OCI-LY7 (cell line): ENCODE measurements at regions not wholly inside any gene's neighbourhood (a gene's known extent, or its start where the extent isn't known, plus 50 kb on each side); places are given as distances from the start of the nearest gene placed in this dataset.

Experiments
- EZH2phosphoT487 ChIP-seq: fragments of 200-600 bp; sonication (generic); IDR thresholded peaks from 2 replicates; pipeline ENCODE4 v1.6.1; 2018; ENCODE audit warnings: low read depth, borderline replicate concordance, mild to moderate bottlenecking, mixed run types, antibody characterized with exemption, low read length, moderate library complexity, mixed read lengths
- TF ChIP-seq, protein P1 (sequence below): fragments of 200-600 bp; sonication (generic); conservative IDR thresholded peaks from 2 replicates; pipeline ENCODE4 v1.5.1; 2014; ENCODE audit warnings: mild to moderate bottlenecking, antibody characterized with exemption, low read length, moderate library complexity, mixed read lengths

DNA sequence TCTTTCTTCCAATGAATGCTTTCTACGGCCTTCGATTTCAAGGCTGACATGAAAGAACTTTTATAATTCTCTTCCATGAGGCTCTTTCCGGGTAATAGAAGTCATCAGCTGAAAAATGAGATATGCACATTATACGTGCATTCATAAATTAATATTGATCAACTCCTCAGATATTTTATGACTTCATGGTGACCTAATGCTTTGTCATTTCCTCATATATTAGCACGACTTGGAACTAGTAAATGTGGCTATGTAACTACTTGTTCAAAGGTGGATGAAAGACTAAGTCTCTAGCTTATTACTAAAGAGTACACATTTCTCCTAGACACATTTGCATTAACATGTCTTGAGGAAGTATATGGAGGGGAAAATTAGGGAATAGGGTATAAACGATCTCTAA, 168.8 kb downstream of the HDGFL1 start:
- TF ChIP-seq, protein P1, sequence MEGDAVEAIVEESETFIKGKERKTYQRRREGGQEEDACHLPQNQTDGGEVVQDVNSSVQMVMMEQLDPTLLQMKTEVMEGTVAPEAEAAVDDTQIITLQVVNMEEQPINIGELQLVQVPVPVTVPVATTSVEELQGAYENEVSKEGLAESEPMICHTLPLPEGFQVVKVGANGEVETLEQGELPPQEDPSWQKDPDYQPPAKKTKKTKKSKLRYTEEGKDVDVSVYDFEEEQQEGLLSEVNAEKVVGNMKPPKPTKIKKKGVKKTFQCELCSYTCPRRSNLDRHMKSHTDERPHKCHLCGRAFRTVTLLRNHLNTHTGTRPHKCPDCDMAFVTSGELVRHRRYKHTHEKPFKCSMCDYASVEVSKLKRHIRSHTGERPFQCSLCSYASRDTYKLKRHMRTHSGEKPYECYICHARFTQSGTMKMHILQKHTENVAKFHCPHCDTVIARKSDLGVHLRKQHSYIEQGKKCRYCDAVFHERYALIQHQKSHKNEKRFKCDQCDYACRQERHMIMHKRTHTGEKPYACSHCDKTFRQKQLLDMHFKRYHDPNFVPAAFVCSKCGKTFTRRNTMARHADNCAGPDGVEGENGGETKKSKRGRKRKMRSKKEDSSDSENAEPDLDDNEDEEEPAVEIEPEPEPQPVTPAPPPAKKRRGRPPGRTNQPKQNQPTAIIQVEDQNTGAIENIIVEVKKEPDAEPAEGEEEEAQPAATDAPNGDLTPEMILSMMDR: no peak
- TF ChIP-seq EZH2phosphoT487: no peak
